ENCODE measurements at regions not wholly inside any gene's neighbourhood (a gene's known extent, or its start where the extent isn't known, plus 50 kb on each side); places are given as distances from the start of the nearest gene placed in this dataset.

Small RNA genes in the stretch of these regions (small RNA-seq; reads per million reads assigned to genes)
- gene AL162151.2 (0 to 0.26 (median 0) reads per million in 7 experiments), gene RN7SL714P (0 reads per million in 7 experiments)

All from SK-N-SH (cell line).